ENCODE measurements at regions not wholly inside any gene's neighbourhood (a gene's known extent, or its start where the extent isn't known, plus 50 kb on each side); places are given as distances from the start of the nearest gene placed in this dataset.

DNA sequence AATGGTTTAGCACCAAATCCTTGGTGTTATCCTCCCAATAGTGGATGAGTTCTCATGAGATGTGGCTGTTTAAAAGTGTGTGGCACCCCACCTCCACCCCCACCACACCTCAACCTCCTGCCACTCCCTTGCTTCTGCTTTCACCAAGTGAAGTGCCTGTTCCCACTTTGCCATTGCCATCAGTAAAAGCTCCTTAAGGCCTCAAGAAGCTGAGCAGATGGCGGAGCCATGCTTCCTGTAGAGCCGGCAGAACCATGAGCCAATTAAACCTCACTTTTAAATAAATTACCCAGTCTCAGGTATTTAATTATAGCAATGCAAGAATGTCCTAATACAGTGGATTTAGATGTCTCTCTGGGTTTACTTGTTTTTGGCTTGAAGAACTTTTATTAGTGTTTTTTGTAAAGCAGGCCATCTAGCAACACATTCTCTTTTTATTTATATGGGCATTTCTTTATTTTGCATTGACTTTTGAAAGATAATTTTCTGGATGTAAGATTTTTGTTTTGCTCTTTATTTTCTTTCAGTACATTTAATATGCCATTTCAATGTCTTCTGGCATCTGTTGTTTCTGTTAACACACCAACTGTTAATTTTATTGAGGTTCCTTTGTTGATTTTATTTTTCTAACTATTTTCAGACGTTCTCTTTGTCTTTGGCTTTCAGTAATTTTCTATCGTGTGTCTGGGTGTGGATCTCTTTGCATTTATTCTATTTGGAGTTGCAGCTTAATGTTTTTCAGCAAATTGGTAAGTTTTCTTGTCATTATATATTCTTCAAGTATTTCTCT is 724.5 kb upstream of the CNTN5 start:
- TF ChIP-seq, protein P1, sequence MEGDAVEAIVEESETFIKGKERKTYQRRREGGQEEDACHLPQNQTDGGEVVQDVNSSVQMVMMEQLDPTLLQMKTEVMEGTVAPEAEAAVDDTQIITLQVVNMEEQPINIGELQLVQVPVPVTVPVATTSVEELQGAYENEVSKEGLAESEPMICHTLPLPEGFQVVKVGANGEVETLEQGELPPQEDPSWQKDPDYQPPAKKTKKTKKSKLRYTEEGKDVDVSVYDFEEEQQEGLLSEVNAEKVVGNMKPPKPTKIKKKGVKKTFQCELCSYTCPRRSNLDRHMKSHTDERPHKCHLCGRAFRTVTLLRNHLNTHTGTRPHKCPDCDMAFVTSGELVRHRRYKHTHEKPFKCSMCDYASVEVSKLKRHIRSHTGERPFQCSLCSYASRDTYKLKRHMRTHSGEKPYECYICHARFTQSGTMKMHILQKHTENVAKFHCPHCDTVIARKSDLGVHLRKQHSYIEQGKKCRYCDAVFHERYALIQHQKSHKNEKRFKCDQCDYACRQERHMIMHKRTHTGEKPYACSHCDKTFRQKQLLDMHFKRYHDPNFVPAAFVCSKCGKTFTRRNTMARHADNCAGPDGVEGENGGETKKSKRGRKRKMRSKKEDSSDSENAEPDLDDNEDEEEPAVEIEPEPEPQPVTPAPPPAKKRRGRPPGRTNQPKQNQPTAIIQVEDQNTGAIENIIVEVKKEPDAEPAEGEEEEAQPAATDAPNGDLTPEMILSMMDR (optimal IDR thresholded peaks at IDR 0.05 in 1 of 3, IDR thresholded peaks at IDR 0.05 in 1 of 3, conservative IDR thresholded peaks at IDR 0.05 in 1 of 3; ENCODE audit: extremely low read depth in 1 of 3, insufficient read depth in 2 of 3, low read length in 3 of 3), result no peak
- no peak for TF ChIP-seq EZH2 (IDR thresholded peaks at IDR 0.05; ENCODE audit: low read length)
